Heart left ventricle (tissue), 16 donors: ENCODE measurements at regions not wholly inside any gene's neighbourhood (a gene's known extent, or its start where the extent isn't known, plus 50 kb on each side); places are given as distances from the start of the nearest gene placed in this dataset.
A peak's percentile ranks its signal among the peaks of the same experiment; 100 is the strongest.

Experiments used
- ATAC-seq, 4 donors: fragments of 200-7000 bp; cut with Tn5 transposase; one replicate each; pipeline ENCODE4 v1.9.1; 2020 to 2022; ENCODE audit warnings: moderate library complexity in 4 of 4, mild to moderate bottlenecking in 3 of 4, moderate number of reproducible peaks in 1 of 4
- DNase-seq, 5 donors: peaks; one replicate each; pipeline ENCODE4 v3.0.0-alpha.2; 2020
- H3K27ac ChIP-seq, 12 donors: fragments of 200-600 bp; sonication (generic) in 4 of 12; one replicate each; pipeline versions ENCODE4 v1.5.0 to v1.8.0; 2016 to 2022; ENCODE audit warnings: mild to moderate bottlenecking in 2 of 12
- H3K27me3 ChIP-seq, 9 donors: fragments of 200-600 bp; sonication (generic) in 2 of 9; one replicate each; pipeline versions ENCODE4 v1.5.1 to v1.8.0; 2016 to 2022; ENCODE audit warnings: mild to moderate bottlenecking in 3 of 9
- H3K36me3 ChIP-seq, 9 donors: fragments of 200-600 bp; sonication (generic) in 2 of 9; one replicate each; pipeline versions ENCODE4 v1.5.0 to v1.8.0; 2018 to 2022; ENCODE audit warnings: mild to moderate bottlenecking in 2 of 9
- H3K4me1 ChIP-seq, 12 donors: fragments of 200-600 bp; sonication (generic) in 4 of 12; one replicate each; pipeline versions ENCODE4 v1.5.0 to v1.8.0; 2016 to 2022; ENCODE audit warnings: mild to moderate bottlenecking in 3 of 12
- H3K4me3 ChIP-seq, 12 donors: fragments of 200-600 bp; sonication (generic) in 4 of 12; one replicate each; pipeline versions ENCODE4 v1.5.0 to v1.8.0; 2017 to 2022; ENCODE audit warnings: mild to moderate bottlenecking in 9 of 12, moderate library complexity in 4 of 12
- H3K9me3 ChIP-seq, 12 donors: fragments of 200-600 bp; sonication (generic) in 4 of 12; one replicate each; pipeline versions ENCODE4 v1.5.0 to v1.8.0; 2016 to 2022; ENCODE audit warnings: mild to moderate bottlenecking in 1 of 12
- CTCF ChIP-seq, 12 donors: fragments of 200-600 bp; sonication (generic) in 4 of 12; IDR thresholded peaks; one replicate each; pipeline versions ENCODE4 v1.5.0 to v1.8.0; 2018 to 2022; ENCODE audit warnings: antibody characterized with exemption in 12 of 12, mild to moderate bottlenecking in 5 of 12
- POLR2A ChIP-seq, 2 donors: fragments of 450-650 bp; IDR thresholded peaks; one replicate each; pipeline ENCODE4 v1.6.1; 2017; ENCODE audit warnings: antibody characterized with exemption in 2 of 2, mild to moderate bottlenecking in 2 of 2, moderate library complexity in 2 of 2
- WGBS, 4 donors: extraction: QIAGEN DNeasy Blood & Tissue Kit in 2 of 4; methylation state at CpG; one replicate each; pipeline versions ENCODE4 v1.1.5 to v1.1.7; 2013 to 2018; 5-methylcytosine and 5-hydroxymethylcytosine counted together
- intact Hi-C, 10 donors: fragments of 100-400 bp; cut with DNase I; formaldehyde crosslinking; loops; one replicate each; pipeline versions ENCODE4 v1.11.1 to v1.14.2; 2022
- donor health status: ischemic (EF 13 %, LVEDD 7.1; RV severe dilation, severe dysfunction).
- donor health status: healthy with polysubstance abuse.
- donor health status: DM: no; HTN: yes; CAD: no.
- donor health status: DM: no; HTN: no; CAD: no.
- donor health status: ischemic (EF 25% LVEDD 6.9; RV normal size, moderate dysfunction).
- donor health status: ischemic (EF 25% LVEDD 5.7; RV mildly dilated, moderate dysfunction).
- donor health status: healthy.
- donor health status: DM: yes; HTN: yes; CAD: no.
- donor health status: ischemic (EF 35%, LVEDD 5.7; RV mildly dilated, moderate dysfunction).
- donor health status: nonischemic (EF 11% LVEDD 7.7; RV severe dilation, severe dysfunction).
- donor health status: DM: yes; HTN: yes; CAD: no.
- donor health status: PGD.
- donor health status: ischemic (EF 29% LVEDD 5.4; RV normal size, mild dysfunction).
- donor health status: nonischemic (EF 23%, LVEDD 6.1; RV moderate dilation, normal function).

- Histone ChIP-seq H3K4me3 (no peak overlapping the region), H3K36me3 (no peaks in the 10 kb centered on the region), H3K4me1 (peaks cover 0 to 25% (median 2%) of the 10 kb centered on the region in 12 donors), H3K27me3 (no peaks in the 10 kb centered on the region), H3K9me3 (no peaks in the 10 kb centered on the region), H3K27ac (peak overlapping the region in 10 of 12 donors; percentile 17 to 71 (median 62))
- ATAC-seq (peak; percentile 65 to 95 (median 86)), DNase-seq (peak in 1 of 5 donors; percentile 26)
- no peak for TF ChIP-seq CTCF (IDR thresholded peaks at IDR 0.05)
- TF ChIP-seq POLR2A (IDR thresholded peaks at IDR 0.05): no peak
- WGBS, 4 donors: 37 to 72% (median 52%) methylated on average over 1 of the region's 1 CpG
- intact Hi-C loops: loop anchor here in 1 of 10 donors (10.0 kb wide), 1 partner anchor 690 kb away; no protein-coding TSS in a partner anchor
Measured at GRCh38 chr5:158414780-158415179, 555.8 kb upstream of the CLINT1 start.

DNA sequence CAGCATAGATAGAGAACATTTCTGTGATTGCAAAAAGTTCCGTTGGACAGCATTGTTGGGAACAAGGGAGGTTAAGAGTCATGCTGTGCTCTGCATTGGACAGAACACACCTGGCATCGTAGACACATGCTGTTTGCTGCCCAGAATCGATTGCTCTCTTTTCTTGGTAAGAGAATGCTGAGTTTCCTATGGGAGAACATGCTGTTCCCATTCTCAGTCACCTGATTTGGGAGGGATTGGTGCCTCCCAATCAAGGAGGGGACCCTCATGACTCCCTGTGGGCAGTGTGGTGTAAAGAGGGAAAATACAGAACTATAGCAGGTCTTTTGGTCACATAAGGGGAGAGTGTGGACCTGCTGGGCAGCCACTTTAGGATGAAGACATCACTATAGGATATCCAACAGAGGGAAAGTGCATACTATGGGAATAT lies 555.4 kb upstream of the CLINT1 start:
- Histone ChIP-seq H3K9me3 (no peaks in the 10 kb centered on the region), H3K27ac (peak overlapping the region in 10 of 12 donors; percentile 17 to 71 (median 62)), H3K27me3 (no peaks in the 10 kb centered on the region), H3K4me1 (peaks cover 0 to 25% (median 2%) of the 10 kb centered on the region in 12 donors), H3K36me3 (no peaks in the 10 kb centered on the region), H3K4me3 (no peak overlapping the region)
- intact Hi-C loops: loop anchor here in 1 of 10 donors (10.0 kb wide), 1 partner anchor 690 kb away; no protein-coding TSS in a partner anchor
- TF ChIP-seq CTCF (IDR thresholded peaks at IDR 0.05) (no peak), POLR2A (IDR thresholded peaks at IDR 0.05) (no peak)
- DNase-seq: no peak
- WGBS, 4 donors: 59 to 81% (median 75%) methylated on average over 3 of the region's 3 CpGs
- peak; percentile 48 to 76 (median 60) for ATAC-seq

- intact Hi-C loops: loop anchor here in 1 of 10 donors (10.0 kb wide), 1 partner anchor 692 kb away; no protein-coding TSS in a partner anchor
- H3K27ac ChIP-seq: no peak overlapping the region
Measured at GRCh38 chr5:158413122-158413680, 554.3 kb upstream of the CLINT1 start.

More at GRCh38 chr5:158413122-158413680, 554.3 kb upstream of the CLINT1 start:
- ATAC-seq (no peak), DNase-seq (no peak)
- no peaks in the 10 kb centered on the region for H3K36me3 ChIP-seq
- peaks cover 0 to 25% (median 2%) of the 10 kb centered on the region in 12 donors for H3K4me1 ChIP-seq
- no peaks in the 10 kb centered on the region for H3K27me3 ChIP-seq
- no peak for TF ChIP-seq CTCF (IDR thresholded peaks at IDR 0.05)
- TF ChIP-seq POLR2A (IDR thresholded peaks at IDR 0.05): no peak
- WGBS, 4 donors: 87 to 93% (median 90%) methylated on average over 4 of the region's 4 CpGs
- H3K9me3 ChIP-seq: no peaks in the 10 kb centered on the region
- H3K4me3 ChIP-seq: no peak overlapping the region
